Cardiac fibroblast (primary cell): ENCODE measurements at regions not wholly inside any gene's neighbourhood (a gene's known extent, or its start where the extent isn't known, plus 50 kb on each side); places are given as distances from the start of the nearest gene placed in this dataset.
A peak's percentile ranks its signal among the peaks of the same experiment; 100 is the strongest.

Source experiments
- DNase-seq, 2 donors: peaks; one replicate each; pipeline versions ENCODE4 v3.0.0 to v3.0.0-alpha.2; 2010; ENCODE audit warnings: low read depth in 2 of 2
- H3K4me3 ChIP-seq, 2 donors: replicated peaks in 1 of 2; 1 replicate in 1 of 2; 2 replicates in 1 of 2; pipeline ENCODE4 v1.5.1; 2011; ENCODE audit warnings: low read depth in 2 of 2, low read length in 2 of 2, mild to moderate bottlenecking in 2 of 2, moderate library complexity in 1 of 2
- TF ChIP-seq, protein P1 (sequence below): IDR thresholded peaks from one replicate; pipeline ENCODE4 v1.5.1; 2011; ENCODE audit warnings: low read depth, mild to moderate bottlenecking, low read length, inconsistent platforms

DNA sequence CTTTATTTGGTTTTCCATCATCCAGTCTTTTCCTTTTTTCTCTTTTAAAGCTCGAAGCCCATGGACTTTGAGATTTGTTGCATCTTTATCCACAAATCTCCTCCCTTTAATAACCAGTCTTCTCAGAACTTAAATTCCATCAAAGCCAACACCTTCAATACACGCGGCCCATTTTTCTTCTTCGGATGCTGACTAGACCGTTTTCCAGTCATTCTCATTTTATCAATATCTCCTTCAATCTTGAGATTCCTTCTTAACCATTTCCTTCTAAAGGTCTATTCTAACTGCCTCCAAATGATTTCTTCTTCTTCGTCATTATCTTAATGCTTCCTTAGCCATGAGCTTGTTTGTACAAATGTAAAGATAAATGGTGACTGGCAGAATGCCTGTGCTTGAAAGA lies 173.5 kb downstream of the BAMBI start:
- TF ChIP-seq, protein P1, sequence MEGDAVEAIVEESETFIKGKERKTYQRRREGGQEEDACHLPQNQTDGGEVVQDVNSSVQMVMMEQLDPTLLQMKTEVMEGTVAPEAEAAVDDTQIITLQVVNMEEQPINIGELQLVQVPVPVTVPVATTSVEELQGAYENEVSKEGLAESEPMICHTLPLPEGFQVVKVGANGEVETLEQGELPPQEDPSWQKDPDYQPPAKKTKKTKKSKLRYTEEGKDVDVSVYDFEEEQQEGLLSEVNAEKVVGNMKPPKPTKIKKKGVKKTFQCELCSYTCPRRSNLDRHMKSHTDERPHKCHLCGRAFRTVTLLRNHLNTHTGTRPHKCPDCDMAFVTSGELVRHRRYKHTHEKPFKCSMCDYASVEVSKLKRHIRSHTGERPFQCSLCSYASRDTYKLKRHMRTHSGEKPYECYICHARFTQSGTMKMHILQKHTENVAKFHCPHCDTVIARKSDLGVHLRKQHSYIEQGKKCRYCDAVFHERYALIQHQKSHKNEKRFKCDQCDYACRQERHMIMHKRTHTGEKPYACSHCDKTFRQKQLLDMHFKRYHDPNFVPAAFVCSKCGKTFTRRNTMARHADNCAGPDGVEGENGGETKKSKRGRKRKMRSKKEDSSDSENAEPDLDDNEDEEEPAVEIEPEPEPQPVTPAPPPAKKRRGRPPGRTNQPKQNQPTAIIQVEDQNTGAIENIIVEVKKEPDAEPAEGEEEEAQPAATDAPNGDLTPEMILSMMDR: no peak
- no peak for DNase-seq
- H3K4me3 ChIP-seq: no peak overlapping the region

DNA sequence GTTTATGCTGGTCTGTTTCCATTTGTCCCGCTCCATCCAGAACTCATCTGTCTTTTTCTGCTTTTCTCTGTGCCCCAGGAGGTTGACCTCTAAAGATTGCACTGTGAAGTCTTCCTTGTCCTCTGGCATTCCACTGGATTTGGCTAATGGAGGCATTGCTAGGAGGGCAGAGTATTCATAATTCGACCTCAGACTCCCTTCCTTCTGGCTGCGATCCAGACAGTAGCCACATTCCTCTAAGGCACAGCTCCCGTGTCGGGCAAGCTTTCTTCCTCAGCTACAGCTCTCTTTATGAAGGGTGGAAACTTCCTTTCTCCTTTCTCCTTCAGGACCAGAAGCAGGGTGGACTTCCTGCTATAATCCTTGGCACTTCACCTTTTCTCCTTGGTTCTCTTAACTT lies 175.9 kb downstream of the BAMBI start:
- no peak overlapping the region for H3K4me3 ChIP-seq
- TF ChIP-seq, protein P1: no peak
- DNase-seq: peak; percentile 22 to 84

GRCh38 chr10:28857164-28857563 lies 179.8 kb downstream of the BAMBI start:
- no peak for DNase-seq
- no peak overlapping the region for H3K4me3 ChIP-seq
- TF ChIP-seq, protein P1: no peak

DNA sequence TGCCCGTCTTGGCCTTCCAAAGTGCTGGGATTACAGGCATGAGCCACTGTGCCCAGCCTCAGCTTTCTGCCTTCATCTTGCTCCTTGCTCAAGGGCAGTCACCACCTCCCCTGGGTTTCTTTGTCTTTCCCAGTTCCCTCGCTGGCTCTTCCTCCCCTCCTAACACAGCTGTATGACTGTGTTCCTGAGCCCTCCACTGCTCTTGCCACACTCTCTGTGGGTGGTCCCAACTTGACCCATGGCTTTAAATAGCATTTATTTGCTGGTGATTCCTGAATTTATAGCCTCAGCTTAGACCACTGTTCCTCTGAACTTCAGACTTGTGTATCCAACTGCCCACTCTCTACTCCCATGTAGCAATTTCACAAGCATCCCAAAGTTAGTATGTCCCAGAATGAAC lies 181.3 kb downstream of the BAMBI start:
- no peak for DNase-seq
- H3K4me3 ChIP-seq: no peak overlapping the region
- TF ChIP-seq, protein P1: no peak

DNA sequence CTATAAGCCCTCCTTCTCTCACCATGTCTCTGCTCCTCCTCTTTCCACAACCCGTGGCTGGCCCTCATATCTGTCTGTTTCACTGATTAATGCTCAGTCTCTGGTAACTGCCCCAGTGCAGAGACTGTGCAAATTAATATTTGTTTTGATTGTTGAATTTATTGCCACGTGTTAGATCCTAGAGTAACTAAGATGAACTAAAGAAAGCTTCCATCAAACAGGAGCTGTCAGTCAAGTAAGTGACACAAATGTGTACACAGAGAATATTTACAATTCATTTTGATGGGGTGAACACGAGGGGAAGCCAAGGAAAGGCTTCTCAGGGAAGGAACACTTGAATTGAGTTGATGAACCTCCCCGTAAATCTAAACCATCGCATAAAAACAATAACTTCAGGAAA lies 182.5 kb downstream of the BAMBI start:
- no peak overlapping the region for H3K4me3 ChIP-seq
- TF ChIP-seq, protein P1: no peak
- no peak for DNase-seq

DNA sequence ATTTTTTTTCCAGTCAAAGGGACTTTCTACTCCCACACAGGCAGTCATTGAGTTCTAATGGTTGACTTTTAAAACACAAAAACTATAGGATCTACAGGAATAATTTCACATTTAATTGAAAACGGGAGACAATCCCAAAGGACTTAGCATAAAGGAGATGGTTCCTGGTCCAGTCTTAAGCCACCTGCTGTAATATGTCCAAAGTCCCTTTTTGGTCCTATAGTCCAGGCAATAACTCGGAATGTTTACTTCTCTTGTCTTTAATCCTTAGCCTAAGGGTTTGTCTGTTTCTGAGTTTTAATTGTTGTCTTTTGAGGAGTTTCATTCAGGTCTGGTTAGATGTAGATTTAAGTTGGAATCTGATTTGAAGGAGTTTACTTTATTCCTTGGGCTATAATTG lies 184.9 kb downstream of the BAMBI start:
- H3K4me3 ChIP-seq: no peak overlapping the region
- DNase-seq: no peak
- TF ChIP-seq, protein P1: no peak

- TF ChIP-seq, protein P1: no peak
- no peak for DNase-seq
- no peak overlapping the region for H3K4me3 ChIP-seq
These were observed 192.4 kb downstream of the BAMBI start for GRCh38 chr10:28869606-28870201.
